GM18870 (cell line): ENCODE measurements at regions not wholly inside any gene's neighbourhood (a gene's known extent, or its start where the extent isn't known, plus 50 kb on each side); places are given as distances from the start of the nearest gene placed in this dataset.
"Not testable (repeated sequence)": the region's sequence is repeated elsewhere in the genome, so short reads cannot be mapped to it uniquely, and the experiment has no call there.

Source experiments
- ATAC-seq: cut with Tn5 transposase; IDR thresholded peaks from one replicate; pipeline ENCODE4 v1.9.1; 2021; ENCODE audit warnings: moderate library complexity; ENCODE audit not compliant: unreplicated experiment

- ATAC-seq: no peak
Measured at GRCh38 chr2:150063432-150063889, 424.0 kb downstream of the RND3 start.

- no peak for ATAC-seq
Measured at GRCh38 chr2:150062416-150062815, 425.1 kb downstream of the RND3 start.

GRCh38 chr2:150060341-150060740 lies 427.1 kb downstream of the RND3 start:
- no peak for ATAC-seq

GRCh38 chr2:150059676-150060075 lies 427.8 kb downstream of the RND3 start:
- not testable (repeated sequence) for ATAC-seq

GRCh38 chr2:150052457-150052856 lies 435.0 kb downstream of the RND3 start:
- ATAC-seq: no peak

- ATAC-seq: peak; percentile 86
Measured at GRCh38 chr2:150051004-150051403, 436.5 kb downstream of the RND3 start.

- no peak for ATAC-seq
Measured at GRCh38 chr2:150050036-150050435, 437.4 kb downstream of the RND3 start.

- no peak for ATAC-seq
Measured at GRCh38 chr2:150047620-150048222, 439.7 kb downstream of the RND3 start.

GRCh38 chr2:150046810-150047209 lies 440.7 kb downstream of the RND3 start:
- no peak for ATAC-seq

GRCh38 chr2:150046211-150046610 lies 441.3 kb downstream of the RND3 start:
- no peak for ATAC-seq

- no peak for ATAC-seq
Measured at GRCh38 chr2:150045601-150046000, 441.9 kb downstream of the RND3 start.

- no peak for ATAC-seq
Measured at GRCh38 chr2:150043172-150043500, 444.3 kb downstream of the RND3 start.

- no peak for ATAC-seq
Measured at GRCh38 chr2:150042500-150043171, 444.8 kb downstream of the RND3 start.

GRCh38 chr2:150041722-150042425 lies 445.6 kb downstream of the RND3 start:
- no peak for ATAC-seq

- ATAC-seq: no peak
Measured at GRCh38 chr2:150036622-150037021, 449.0 kb upstream of the MMADHC start.

- ATAC-seq: no peak
Measured at GRCh38 chr2:150034665-150035064, 447.1 kb upstream of the MMADHC start.

- no peak for ATAC-seq
Measured at GRCh38 chr2:150030436-150031190, 443.0 kb upstream of the MMADHC start.

- ATAC-seq: no peak
Measured at GRCh38 chr2:150028322-150028721, 440.7 kb upstream of the MMADHC start.

- no peak for ATAC-seq
Measured at GRCh38 chr2:150027164-150027563, 439.6 kb upstream of the MMADHC start.

GRCh38 chr2:150023663-150024062 lies 436.1 kb upstream of the MMADHC start:
- ATAC-seq: no peak

GRCh38 chr2:150023044-150023443 lies 435.5 kb upstream of the MMADHC start:
- no peak for ATAC-seq
